ENCODE measurements at regions not wholly inside any gene's neighbourhood (a gene's known extent, or its start where the extent isn't known, plus 50 kb on each side); places are given as distances from the start of the nearest gene placed in this dataset.

GRCh38 chr5:8981496-8981895, 564.4 kb downstream of the SEMA5A start:
- no peak for DNase-seq (ENCODE audit: low read depth)

GRCh38 chr5:8984386-8984785, 561.5 kb downstream of the SEMA5A start:
- DNase-seq (ENCODE audit: low read depth) = no peak
